ENCODE measurements at regions not wholly inside any gene's neighbourhood (a gene's known extent, or its start where the extent isn't known, plus 50 kb on each side); places are given as distances from the start of the nearest gene placed in this dataset.
"Not testable (repeated sequence)": the region's sequence is repeated elsewhere in the genome, so short reads cannot be mapped to it uniquely, and the experiment has no call there.

- no peak for FAIRE-seq
Observed at GRCh38 chr10:94232711-94233383, 129.9 kb downstream of the NOC3L start.

GRCh38 chr10:94235461-94235860 lies 127.3 kb downstream of the NOC3L start:
- FAIRE-seq = no peak

DNA sequence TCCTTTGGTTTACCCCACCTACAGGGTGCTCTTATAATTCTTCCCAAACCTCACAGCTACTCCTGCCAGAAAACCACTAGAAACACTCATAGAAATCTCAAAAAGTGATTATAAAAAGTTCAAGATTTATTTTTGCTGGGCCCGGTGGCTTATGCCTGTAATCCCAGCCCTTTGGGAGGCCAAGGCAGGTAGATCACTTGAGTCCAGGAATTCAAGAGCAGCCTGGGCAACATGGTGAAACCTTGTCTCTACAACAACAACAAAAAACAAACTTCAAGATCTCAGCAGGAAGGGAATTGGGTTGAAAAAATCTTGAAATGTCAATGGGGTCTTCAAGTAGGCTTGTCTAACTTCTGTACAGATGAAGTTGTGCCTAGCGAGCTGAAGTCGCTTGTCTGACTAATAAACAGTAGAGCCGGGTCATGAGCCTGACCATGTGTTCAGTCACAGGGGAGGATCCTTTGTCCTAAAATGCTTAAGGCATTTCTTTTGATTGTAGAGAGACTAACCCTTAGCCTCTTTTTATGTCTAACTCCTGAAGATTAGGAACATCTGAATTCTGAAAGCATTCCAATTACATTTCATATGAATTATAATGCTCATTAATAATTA lies 124.6 kb downstream of the NOC3L start:
- no peak for FAIRE-seq

DNA sequence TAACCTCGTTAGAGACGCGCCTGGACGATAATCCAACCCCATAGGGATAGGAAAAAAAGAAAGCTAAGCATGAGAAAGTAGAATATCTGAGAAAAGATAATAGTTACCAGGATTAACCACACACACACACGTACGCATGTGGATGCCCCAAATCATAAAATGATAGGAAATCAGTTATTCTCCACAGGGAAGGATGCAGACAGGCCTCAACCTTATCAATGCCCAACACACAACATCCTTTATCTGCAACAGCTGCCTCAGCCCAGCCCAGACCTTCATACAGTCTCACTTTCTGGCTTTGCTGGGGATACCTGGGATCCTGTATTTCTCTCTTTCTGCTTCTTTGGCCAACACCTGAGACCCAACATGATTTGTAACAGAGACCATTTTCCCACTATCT lies 123.0 kb downstream of the NOC3L start:
- FAIRE-seq = no peak

DNA sequence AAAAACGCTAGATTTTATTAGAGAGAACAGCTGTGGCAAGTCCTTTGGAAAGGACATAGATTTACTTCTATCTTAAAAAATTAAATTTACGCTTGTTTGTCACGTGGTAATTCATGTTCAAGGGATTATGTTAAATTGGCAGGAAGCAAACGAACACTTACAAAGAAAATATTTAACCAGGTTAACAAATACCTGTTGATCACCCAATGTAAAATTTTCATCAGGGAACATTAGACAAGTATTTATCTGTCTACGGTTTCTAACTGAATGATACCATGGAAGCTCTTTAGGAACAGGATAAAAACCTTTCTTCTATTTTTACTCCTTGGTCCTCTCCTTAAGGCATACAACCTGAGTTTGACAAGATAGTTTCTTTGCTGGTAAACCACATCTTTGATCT lies 122.2 kb downstream of the NOC3L start:
- no peak for FAIRE-seq

- FAIRE-seq = no peak
Observed at GRCh38 chr10:94240901-94241300, 121.8 kb downstream of the NOC3L start.

DNA sequence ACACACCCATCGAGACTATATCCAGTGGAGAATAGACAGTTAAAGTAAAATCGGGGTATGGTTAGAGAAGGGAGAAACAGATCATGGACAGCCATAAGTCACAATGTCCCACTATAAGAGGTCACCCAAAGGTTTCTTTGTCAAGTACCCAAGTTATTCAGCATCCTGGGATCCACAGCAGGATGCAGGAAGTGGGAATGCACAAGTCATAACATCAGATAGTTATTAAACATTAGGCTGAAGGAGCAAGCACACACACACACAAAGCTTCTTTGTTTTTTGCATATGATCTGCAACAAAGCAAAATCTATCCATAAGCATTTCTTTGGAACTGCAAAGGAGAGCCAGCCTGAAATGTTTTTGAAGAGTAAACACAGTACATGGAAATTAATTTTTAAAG lies 111.6 kb downstream of the NOC3L start:
- no peak for FAIRE-seq

GRCh38 chr10:94251568-94251967 lies 111.2 kb downstream of the NOC3L start:
- no peak for FAIRE-seq

DNA sequence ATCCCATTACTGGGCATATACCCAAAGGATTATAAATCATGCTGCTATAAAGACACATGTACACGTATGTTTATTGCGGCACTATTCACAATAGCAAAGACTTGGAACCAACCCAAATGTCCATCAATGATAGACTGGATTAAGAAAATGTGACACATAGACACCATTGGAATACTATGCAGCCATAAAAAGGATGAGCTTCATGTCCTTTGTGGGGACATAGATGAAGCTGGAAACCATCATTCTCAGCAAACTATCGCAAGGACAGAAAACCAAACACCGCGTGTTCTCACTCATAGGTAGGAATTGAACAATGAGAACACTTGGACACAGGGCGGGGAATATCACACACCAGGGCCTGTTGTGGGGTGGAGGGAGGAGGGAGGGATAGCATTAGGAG lies 105.3 kb downstream of the NOC3L start:
- not testable (repeated sequence) for FAIRE-seq

- FAIRE-seq = peak; percentile 86
Observed at GRCh38 chr10:94260455-94260854, 102.3 kb downstream of the NOC3L start.

DNA sequence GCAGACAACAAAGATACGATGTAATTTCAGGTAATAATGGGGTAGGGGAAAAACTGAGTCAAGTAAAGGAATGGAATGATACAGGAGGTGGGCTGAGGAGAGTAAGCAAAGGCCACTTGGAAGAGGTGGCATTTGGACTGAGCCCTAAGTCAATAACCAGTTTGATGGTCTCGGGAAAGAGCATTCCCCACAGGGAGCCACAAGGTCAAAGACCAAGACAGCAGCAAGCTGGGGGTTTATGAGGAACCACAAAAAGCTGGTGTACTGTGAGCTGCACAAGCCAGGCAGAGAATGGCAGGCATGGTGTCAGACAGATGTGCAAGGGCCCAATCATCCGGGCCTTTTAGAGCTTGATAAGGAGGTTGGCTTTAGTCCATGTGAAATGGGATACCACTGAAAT lies 98.7 kb downstream of the NOC3L start:
- FAIRE-seq = no peak

DNA sequence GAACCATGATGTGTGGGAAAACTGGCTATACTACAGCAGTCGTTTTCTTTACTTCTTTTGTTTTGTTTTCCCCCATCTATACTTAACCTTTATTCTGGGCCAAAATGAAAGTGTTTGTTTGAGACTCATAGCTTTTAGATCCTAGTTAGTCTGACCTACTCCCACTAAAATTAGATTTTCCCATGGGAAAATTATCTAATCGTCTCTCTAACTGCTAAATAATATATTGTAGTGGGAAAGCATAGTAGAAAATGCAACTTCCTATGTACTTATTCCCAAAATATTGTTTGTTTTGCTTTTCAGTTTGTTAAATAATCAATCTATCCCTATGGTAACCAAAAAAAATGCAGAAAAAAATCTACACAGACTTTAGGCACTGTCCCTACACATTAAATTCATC lies 96.6 kb downstream of the NOC3L start:
- FAIRE-seq = no peak

DNA sequence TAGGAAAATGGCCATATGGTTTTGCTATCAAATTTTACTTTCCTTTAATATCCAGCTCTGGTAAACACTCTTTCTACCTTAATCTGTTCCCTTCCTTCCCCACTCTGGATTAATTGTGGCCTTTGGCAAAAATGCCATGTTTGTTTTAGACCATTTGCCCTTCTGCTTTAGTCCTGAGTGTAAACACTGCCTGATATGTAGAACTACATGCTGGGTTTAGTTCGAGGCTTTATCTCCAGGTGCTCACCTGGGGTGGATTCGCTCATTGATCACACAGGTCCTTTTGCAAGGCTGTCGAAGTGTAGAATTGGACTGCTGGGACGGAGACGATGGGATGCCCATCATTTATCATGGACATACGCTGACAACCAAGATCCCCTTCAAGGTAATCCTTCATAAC lies 94.1 kb downstream of the NOC3L start:
- FAIRE-seq = no peak

- FAIRE-seq = no peak
Observed at GRCh38 chr10:94274142-94274787, 88.5 kb downstream of the NOC3L start.

DNA sequence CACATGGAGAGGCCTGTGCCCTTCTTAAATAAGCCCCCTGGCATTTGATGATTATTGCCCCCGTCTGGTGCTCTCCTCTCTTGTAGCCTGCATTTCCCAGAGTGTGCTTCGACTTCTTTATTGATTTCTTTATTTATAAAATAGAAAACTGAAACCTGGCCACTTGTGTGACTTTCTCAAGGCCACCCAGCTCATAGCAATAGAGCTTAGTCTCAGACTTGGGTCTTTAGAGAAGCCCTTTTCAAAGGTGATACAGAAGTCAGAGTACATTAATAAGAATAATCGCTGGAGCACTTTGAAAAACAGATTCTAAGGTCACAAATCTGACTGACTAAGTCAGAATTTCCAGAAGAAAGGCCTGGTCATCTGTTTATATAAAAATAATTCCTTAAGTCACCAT lies 86.6 kb downstream of the NOC3L start:
- FAIRE-seq = peak; percentile 62

DNA sequence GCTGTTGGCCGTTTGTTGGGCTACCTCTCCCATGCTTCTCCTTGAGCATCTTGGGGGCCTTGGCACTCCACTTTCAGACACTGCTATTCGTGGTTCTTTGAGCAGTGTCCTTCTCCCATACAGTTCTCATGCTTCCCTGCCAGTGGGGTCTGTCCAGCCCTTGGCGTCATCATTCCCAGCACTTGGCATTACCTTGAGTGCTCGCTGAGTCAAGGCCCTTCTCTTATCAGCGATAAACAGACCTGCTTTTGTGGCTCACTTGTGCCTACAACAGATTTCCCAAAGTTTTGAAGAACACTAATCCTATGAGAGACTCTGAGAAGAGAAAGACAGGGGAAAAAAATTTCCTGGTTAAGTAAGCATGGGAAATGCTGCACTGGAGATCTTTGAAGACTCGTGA lies 85.3 kb downstream of the NOC3L start:
- no peak for FAIRE-seq

DNA sequence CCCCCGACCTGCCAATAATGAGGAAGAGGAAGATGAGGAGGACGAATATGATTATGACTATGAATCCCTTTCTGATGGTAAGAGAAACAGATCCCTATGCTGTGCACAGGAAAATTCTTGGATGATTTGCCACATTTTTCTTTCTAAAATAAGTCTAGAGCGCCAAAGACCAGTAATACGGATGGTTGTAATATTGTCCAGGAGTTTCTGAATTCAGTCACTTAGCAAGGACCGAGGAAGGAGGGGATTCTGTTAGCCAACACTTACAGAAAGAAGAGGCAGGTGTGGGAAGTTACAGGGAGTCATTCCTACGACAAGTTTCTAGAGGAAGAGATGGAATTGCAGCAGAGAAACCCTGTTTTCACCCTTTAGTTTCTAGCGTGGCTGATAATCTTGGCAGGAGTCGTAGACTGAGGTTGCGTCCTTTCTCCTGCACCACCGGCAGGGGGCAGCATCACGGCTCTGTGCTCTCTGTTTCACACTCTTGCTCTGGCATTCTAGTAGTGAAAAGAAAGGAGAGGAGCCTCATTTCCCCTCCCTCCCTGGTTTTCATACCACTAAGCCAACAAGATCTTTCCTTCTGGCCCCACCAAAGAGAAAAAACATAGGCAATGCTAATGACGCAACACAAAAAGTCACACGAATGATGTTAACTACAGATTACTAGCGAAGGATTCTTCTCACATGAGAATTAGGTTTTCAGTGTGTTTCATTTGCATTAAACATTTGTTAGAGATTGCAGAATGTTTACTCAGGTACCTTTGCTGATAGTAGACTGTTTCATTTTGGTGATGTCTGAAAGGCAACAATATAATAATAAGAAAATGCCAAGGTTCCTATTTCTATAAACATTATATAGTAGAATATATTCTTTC lies 82.7 kb downstream of the NOC3L start:
- FAIRE-seq = no peak

DNA sequence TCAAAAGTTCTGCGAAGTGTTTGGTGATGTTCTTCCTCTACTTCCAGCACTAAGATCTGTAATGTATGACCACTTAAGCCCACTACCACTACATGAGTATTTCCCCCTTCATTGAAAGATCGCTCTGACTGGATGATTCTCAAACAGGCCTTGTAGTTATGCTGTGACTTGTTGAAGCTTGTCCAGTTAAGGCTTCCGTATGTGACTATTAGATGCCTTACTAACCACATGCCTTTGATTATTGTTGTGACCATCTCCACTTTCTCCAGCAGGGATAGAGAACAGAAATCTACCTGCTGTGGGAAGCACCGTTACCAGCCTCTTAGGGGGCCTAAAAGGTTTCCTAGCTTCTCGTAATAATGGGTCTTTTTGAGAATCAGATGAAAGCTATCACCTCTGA lies 81.1 kb downstream of the NOC3L start:
- no peak for FAIRE-seq

DNA sequence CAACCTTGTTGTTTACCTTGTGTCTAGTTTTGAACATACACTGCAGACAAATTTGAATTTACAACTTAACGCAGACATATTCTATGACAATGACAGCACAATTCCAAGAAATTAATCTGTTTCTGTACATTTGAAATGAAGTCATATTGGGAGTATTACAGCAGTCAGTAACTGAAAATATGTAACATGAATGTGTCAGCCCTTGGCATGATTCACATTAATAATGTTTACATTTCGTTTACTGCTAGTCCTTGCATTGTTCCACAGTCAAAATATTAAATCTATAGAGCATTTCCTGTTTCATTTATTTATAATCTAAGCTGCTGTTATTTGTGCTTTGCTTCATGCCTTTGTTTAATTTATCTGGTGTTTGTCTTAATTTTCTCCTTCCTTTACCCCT lies 80.4 kb downstream of the NOC3L start:
- no peak for FAIRE-seq

Measured in endometrium (tissue), 2 donors.